LoVo (cell line): ENCODE measurements at regions not wholly inside any gene's neighbourhood (a gene's known extent, or its start where the extent isn't known, plus 50 kb on each side); places are given as distances from the start of the nearest gene placed in this dataset.

Experiments used
- DNase-seq: peaks from one replicate; pipeline ENCODE4 v3.0.0-alpha.2; 2016; ENCODE audit warnings: low spot score

GRCh38 chr1:208785629-208786028, 541.4 kb upstream of the PLXNA2 start:
- no peak for DNase-seq

GRCh38 chr1:208787219-208787618, 543.0 kb upstream of the PLXNA2 start:
- no peak for DNase-seq

GRCh38 chr1:208788013-208788540, 543.9 kb upstream of the PLXNA2 start:
- DNase-seq, result no peak

- no peak for DNase-seq
Measured at GRCh38 chr1:208791456-208791855, 547.3 kb upstream of the PLXNA2 start.

DNA sequence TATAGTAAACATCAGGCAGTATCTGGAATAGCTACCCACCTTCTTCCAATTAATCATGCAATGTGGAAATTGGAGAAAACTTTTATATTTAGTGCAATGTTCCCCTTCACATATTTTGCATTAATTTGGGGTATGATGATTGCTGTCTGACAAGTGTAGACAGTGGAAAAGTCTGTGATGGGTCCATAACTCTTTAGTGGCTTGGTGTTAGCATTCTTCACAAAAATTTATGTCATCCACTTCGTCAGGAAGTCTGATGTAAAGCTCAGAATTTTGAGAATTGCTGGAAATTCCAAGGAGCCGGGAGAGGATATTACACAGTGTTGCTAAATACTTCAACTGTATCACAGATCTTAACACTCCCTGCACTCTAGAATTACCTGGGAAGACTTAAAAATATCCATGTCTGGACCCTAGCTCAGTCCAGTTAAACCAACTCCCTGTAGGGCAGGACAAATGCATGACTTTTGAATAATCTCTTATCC, 549.7 kb upstream of the PLXNA2 start:
- no peak for DNase-seq

DNA sequence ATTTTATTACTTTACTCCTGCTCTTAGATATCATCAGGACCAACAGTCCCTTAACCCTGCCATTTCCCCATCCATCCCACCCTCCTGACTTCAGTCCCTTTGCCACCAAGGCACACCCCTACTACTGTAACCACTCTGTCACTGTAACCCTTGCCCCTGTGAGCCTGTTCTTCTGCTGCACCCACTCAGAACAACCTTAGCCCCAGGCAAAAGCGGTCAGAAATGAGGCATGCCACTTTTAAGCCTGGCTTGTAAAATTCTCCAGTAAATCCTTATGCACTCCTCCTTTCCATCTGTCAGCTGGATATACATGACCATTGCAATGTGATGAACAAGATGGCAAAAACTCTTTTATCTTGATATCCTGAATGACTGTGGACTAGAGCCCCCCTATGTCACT, 555.0 kb upstream of the PLXNA2 start:
- no peak for DNase-seq

GRCh38 chr1:208803011-208803811, 559.0 kb upstream of the PLXNA2 start:
- DNase-seq, result no peak

DNA sequence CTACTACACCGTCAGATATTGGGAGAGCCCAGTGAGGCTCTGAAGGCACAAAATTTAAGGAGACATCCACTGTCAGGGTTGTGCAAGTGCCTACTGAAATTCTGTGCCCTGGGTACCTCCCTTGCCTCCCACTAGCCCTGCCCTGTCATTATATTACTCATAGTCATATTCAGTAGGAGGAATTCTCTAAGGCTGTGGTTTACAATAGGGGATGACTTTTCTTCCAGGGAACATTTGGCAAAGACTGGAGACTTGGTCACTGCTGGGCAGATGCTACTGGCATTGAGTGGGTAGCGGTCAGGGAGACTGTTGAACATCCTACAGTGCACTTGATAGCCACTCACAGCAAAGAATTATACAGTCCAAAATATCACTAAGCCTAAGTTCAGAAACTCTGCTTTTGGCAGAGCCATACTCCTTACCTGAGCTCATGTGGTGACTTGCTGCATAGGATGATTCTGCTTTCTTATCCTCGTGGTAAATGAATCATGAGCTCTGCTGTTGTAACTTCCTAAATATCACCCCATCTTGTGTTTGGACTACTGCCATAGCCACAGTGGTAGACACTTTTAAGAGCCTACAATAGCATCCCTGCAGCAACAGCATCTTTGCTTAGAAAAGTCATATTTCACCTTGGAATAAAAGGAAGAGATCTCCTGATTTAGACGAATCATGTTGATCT, 563.4 kb upstream of the PLXNA2 start:
- DNase-seq, result no peak

- DNase-seq, result no peak
Measured at GRCh38 chr1:208808301-208808700, 564.1 kb upstream of the PLXNA2 start.

GRCh38 chr1:208809876-208810275, 565.7 kb upstream of the PLXNA2 start:
- no peak for DNase-seq

DNA sequence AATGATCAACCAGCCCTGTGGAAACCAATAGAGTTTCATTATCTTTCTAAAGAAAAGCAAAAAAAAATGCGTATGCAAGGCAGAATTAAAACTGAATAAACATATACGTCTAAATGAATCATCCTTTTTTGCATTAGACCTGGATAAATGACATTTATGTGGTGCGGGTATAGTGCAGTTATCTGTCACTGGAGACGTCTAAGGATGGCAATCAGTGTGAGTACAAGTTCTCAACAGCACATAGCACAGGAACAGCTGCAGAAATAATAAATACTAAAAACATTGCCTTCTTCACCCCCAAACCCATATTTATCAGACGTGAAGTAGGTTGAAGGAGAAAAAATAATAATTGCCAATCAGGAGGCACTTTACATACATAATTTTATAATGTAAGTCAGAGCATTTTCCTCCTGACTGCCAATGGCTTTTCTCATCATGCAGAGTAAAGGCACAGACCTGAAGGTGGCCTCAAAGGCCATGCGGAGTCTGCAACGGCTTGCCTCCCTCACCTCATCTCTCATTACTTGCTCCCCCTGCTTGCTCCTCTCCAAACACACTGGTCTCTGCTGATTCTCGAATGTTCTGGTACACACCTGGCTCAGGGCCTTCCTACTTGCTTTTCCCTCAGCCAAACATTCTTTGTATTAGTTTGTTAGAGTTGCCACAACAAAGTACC, 574.7 kb upstream of the PLXNA2 start:
- DNase-seq, result no peak

- DNase-seq, result no peak
Measured at GRCh38 chr1:208820580-208821212, 576.5 kb upstream of the PLXNA2 start.

DNA sequence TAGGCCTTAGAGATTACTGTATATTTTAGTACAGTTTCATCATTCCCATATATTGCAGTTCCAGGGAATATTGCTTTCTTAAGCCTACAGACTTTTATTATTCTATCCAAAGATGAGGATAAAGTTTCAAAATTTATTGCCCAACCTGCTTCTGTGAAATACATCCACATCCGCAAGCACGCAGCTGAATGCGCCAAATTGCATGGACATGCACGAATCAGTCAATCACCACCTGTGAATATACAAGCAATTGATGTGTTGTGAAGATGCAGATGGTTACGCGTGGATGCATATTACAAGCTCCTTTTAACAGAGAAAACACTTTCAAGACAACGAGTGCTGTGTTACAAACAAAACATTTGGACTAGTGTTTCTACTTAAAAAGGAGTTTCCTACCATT, 577.8 kb upstream of the PLXNA2 start:
- no peak for DNase-seq

DNA sequence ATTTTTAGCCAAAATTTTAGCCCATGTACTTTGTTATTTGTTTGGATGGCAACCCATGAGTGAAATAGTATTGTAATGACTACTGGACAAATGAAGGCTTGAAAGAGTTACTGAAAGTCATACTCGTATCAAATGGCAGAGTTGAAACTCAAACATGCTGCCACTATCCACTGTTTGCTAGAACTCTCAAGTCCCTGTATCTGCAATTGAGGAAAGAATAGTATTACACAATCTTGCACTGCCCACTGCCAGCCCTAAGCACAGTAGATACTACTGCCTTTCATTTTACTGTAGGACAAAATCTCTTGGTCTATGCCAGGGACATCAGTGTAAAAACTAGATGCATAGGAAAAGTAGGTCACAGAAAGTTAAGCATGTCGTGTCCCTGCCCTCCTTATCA, 581.1 kb upstream of the PLXNA2 start:
- DNase-seq, result no peak

DNA sequence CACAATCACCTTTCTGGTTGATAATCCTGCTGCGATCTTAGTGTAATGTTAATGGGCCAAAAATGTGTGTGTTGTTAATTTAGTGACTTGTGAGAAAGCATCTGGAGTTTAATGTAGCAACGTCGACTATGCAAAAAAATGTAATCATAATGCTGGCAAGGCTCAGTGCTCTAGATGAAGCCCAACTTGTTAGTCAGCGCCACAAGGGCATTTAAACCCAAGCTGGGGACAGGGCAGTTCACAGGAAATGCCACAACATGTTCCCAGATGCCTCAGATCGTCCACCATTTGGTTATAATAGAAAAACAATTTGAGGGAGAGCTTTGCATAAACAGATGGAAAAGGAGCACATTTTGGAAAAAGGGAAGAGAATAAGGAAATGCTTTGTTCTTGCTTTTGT, 585.4 kb upstream of the PLXNA2 start:
- DNase-seq, result no peak

- no peak for DNase-seq
Measured at GRCh38 chr1:208834381-208835096, 590.4 kb upstream of the PLXNA2 start.

DNA sequence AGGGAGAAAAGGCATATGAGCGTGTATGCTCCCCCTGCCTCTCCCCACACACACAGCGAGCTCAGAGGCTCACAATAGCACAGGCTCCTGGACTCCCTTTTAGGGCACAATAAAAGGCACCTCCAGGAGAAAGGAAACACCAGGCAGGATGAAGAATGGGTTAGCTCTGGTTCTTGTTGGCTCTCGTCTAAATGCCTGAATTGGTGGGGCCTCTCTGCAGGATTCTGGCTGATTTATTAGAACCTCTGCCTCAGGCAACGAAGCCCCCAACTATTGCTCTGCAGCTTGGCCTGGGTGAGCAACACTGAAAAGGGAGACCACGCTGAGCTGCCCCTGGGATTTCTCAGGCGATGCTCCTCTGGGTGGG, 590.9 kb upstream of the PLXNA2 start:
- DNase-seq, result no peak

DNA sequence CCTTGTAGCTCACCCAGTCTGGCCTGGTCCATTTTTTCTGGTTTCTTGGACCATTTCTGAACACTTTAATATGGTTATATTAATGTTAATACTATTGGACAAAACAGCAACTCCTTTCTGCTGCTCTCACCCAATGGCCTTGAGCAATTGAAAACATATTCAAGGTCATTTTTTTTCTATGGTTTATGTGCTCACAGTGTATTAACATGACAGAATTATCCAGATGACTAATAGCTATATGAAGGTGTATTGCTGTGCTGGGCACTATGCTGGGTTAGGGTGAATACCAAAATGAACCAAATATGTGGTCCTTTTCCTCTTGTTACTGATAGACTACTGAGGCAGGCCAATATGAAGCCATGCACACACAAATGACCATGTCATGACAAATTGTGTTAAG, 591.6 kb upstream of the PLXNA2 start:
- no peak for DNase-seq

GRCh38 chr1:208837242-208837641, 593.1 kb upstream of the PLXNA2 start:
- DNase-seq, result no peak

- DNase-seq, result no peak
Measured at GRCh38 chr1:208841436-208841835, 597.3 kb upstream of the PLXNA2 start.

GRCh38 chr1:208842451-208842850, 598.3 kb upstream of the PLXNA2 start:
- no peak for DNase-seq

- no peak for DNase-seq
Measured at GRCh38 chr1:208844158-208844557, 600.0 kb upstream of the PLXNA2 start.
